ENCODE measurements at regions not wholly inside any gene's neighbourhood (a gene's known extent, or its start where the extent isn't known, plus 50 kb on each side); places are given as distances from the start of the nearest gene placed in this dataset.

GRCh38 chr1:30348147-30348546 is 375.2 kb downstream of the MATN1 start:
- TF ChIP-seq, protein P1, sequence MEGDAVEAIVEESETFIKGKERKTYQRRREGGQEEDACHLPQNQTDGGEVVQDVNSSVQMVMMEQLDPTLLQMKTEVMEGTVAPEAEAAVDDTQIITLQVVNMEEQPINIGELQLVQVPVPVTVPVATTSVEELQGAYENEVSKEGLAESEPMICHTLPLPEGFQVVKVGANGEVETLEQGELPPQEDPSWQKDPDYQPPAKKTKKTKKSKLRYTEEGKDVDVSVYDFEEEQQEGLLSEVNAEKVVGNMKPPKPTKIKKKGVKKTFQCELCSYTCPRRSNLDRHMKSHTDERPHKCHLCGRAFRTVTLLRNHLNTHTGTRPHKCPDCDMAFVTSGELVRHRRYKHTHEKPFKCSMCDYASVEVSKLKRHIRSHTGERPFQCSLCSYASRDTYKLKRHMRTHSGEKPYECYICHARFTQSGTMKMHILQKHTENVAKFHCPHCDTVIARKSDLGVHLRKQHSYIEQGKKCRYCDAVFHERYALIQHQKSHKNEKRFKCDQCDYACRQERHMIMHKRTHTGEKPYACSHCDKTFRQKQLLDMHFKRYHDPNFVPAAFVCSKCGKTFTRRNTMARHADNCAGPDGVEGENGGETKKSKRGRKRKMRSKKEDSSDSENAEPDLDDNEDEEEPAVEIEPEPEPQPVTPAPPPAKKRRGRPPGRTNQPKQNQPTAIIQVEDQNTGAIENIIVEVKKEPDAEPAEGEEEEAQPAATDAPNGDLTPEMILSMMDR (conservative IDR thresholded peaks at IDR 0.05; ENCODE audit: low read length): no peak
- no peak for TF ChIP-seq EZH2phosphoT487 (IDR thresholded peaks at IDR 0.05; ENCODE audit: borderline replicate concordance)
